GM21390 (cell line): ENCODE measurements at regions not wholly inside any gene's neighbourhood (a gene's known extent, or its start where the extent isn't known, plus 50 kb on each side); places are given as distances from the start of the nearest gene placed in this dataset.

ENCODE experiments used
- ATAC-seq: cut with Tn5 transposase; IDR thresholded peaks from one replicate; pipeline ENCODE4 v1.9.1; 2021; ENCODE audit not compliant: unreplicated experiment

DNA sequence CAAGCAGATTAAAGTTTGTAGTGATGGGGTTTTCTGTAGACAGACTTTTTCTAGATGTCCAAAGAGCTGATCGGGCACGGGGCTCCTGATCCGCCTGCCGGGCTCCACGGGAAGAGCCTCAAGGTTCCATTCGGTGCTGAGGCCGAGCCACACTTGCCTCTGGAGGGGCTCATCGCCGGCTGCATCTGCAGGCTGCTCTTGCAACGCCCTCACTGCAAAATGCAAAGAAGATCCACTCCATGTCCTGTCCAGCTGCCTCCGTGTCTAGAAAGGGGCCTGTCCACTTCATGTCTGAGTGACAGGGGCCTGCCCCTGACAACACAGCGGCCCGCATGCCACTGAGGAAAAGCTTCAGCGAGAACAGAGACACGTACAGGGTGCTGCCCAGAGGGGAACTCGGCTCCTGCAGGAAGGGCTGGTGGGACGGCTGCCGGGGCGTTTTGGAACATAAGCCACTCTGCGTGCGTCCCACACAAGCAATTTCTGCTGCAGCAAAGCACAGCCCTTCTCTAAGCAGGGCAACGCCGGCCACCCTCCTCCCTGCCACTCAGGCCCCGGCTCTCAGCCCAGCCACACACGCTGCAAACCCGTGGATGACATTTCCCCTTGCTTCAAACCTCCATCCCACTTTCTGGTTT, 53.6 kb upstream of the CTDP1 start:
- no peak for ATAC-seq

- ATAC-seq = no peak
Measured at GRCh38 chr18:79626905-79627749, 52.5 kb upstream of the CTDP1 start.

- ATAC-seq = no peak
Measured at GRCh38 chr18:79627750-79628294, 51.8 kb upstream of the CTDP1 start.

GRCh38 chr18:79628416-79629248, 51.0 kb upstream of the CTDP1 start:
- no peak for ATAC-seq

DNA sequence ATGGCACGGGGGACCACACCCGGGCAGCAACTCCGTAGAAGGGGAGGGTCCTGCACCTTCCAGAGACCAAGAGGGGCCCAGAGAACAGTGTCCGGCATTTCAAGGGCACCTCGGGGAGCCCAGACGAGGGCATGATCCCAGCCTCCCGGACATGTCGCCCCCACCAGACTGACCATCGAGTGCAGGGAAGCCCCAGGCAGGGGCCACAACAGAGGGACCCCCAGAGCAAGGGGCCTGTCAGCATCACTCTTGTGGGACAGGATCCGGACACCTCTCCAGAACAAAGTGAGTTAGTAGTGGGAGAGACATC, 50.4 kb upstream of the CTDP1 start:
- no peak for ATAC-seq

DNA sequence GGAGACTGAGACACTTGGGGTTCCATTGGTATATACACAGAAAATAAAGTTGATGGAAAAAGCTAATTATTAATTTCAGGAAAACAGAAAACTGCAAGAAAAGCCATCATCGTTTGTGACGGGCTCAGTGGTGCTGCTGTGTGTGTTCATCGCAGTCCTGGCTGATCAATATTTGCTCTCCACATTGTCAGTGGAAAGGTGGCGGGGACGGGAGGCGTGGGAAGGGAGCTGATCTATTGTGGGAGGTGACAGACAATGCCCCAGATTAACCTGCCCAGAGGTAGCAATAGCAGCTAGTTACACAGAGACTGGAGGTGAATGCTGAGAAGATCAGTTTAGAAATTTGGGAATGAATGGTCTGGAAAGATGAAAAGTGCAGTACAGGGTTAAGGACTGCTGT, 50.0 kb upstream of the CTDP1 start:
- ATAC-seq = no peak
